ENCODE measurements at regions not wholly inside any gene's neighbourhood (a gene's known extent, or its start where the extent isn't known, plus 50 kb on each side); places are given as distances from the start of the nearest gene placed in this dataset.

DNA sequence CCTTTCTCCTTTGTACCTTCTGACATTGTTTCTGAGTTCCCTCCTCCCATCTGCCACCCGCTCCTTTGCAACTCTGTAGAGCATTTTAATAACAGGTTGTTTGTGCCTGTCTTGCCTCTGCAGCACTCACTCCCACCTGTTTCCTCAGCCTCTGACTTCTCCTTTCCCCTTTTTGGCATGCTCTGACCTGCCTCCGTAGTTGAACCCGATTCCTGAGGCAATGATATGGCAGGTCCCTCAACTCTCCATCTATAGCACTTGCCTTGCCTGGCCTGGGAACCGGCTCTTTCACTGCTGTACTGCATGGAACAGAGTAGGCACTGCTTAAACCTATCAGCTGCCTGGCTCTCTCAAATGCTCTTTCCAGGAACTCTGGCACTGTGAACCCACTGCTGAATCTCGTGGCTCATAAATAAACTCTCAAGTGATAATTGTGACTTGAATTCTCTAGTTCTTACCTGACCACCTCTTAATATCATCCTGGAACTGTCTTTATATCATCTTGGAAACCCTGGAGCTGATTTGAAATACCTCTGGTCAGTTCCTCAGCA, 50.3 kb downstream of the UTRN start:
- no peak overlapping the region for H2AFZ ChIP-seq (ENCODE audit: low read length)
- H4K20me1 ChIP-seq (ENCODE audit: insufficient read depth, low read length): no peaks in the 10 kb centered on the region
- H3K79me2 ChIP-seq (ENCODE audit: insufficient read depth, low read length): no peaks in the 10 kb centered on the region
- no peaks in the 10 kb centered on the region for H3K36me3 ChIP-seq (ENCODE audit: insufficient read depth, low read length)
- no peak overlapping the region for H3K4me3 ChIP-seq (ENCODE audit: low read depth, low read length, poor library complexity, severe bottlenecking)
- H3K4me2 ChIP-seq (ENCODE audit: low read length): peak overlapping the region; percentile 9; the same call in 1 of the 2 replicates
- H3K4me1 ChIP-seq (ENCODE audit: insufficient read depth, low read length, severe bottlenecking): peaks cover 25% of the 10 kb centered on the region
- no peak overlapping the region for H3K9ac ChIP-seq (ENCODE audit: low read length)
- no peak overlapping the region for H3K27ac ChIP-seq (ENCODE audit: low read depth, low read length, poor library complexity, severe bottlenecking)
- no peaks in the 10 kb centered on the region for H3K27me3 ChIP-seq (ENCODE audit: insufficient read depth, low read length)
- H3K9me2 ChIP-seq (ENCODE audit: low read depth, low read length): no peaks in the 10 kb centered on the region
- H3K9me3 ChIP-seq (ENCODE audit: low read length): no peaks in the 10 kb centered on the region
- no peaks in the 10 kb centered on the region for H3F3A ChIP-seq (ENCODE audit: insufficient read depth, low read length)
- no peak for TF ChIP-seq EZH2 (IDR thresholded peaks at IDR 0.05; ENCODE audit: borderline replicate concordance, low read length)
- TF ChIP-seq, protein P1, sequence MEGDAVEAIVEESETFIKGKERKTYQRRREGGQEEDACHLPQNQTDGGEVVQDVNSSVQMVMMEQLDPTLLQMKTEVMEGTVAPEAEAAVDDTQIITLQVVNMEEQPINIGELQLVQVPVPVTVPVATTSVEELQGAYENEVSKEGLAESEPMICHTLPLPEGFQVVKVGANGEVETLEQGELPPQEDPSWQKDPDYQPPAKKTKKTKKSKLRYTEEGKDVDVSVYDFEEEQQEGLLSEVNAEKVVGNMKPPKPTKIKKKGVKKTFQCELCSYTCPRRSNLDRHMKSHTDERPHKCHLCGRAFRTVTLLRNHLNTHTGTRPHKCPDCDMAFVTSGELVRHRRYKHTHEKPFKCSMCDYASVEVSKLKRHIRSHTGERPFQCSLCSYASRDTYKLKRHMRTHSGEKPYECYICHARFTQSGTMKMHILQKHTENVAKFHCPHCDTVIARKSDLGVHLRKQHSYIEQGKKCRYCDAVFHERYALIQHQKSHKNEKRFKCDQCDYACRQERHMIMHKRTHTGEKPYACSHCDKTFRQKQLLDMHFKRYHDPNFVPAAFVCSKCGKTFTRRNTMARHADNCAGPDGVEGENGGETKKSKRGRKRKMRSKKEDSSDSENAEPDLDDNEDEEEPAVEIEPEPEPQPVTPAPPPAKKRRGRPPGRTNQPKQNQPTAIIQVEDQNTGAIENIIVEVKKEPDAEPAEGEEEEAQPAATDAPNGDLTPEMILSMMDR (IDR thresholded peaks at IDR 0.05; ENCODE audit: low read length): no peak

DNA sequence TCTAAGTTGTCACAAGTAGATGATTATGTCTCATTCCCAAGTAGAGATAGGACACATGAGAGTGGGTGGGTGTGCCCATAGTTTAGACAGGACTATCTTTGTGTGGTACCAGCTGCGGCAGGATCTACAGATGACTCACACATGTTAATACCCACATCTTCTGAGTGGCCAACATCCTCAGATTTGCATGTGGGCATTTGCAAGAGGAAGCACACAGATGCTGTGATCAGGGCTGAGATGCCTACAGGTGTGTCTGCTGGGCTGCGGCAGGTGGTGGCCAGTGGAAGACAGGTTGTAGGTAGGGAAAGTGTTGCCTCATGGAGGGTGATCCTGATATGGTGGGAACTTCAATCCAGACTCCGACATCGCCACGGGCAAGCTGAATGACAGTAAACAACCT, 50.8 kb downstream of the UTRN start:
- no peak for TF ChIP-seq EZH2 (IDR thresholded peaks at IDR 0.05; ENCODE audit: borderline replicate concordance, low read length)
- Histone ChIP-seq H3K27me3 (ENCODE audit: insufficient read depth, low read length) (no peaks in the 10 kb centered on the region), H3K9ac (ENCODE audit: low read length) (no peak overlapping the region), H2AFZ (ENCODE audit: low read length) (no peak overlapping the region), H3K79me2 (ENCODE audit: insufficient read depth, low read length) (no peaks in the 10 kb centered on the region), H3K9me2 (ENCODE audit: low read depth, low read length) (no peaks in the 10 kb centered on the region), H3F3A (ENCODE audit: insufficient read depth, low read length) (no peaks in the 10 kb centered on the region), H3K4me1 (ENCODE audit: insufficient read depth, low read length, severe bottlenecking) (peaks cover 25% of the 10 kb centered on the region), H4K20me1 (ENCODE audit: insufficient read depth, low read length) (no peaks in the 10 kb centered on the region), H3K4me3 (ENCODE audit: low read depth, low read length, poor library complexity, severe bottlenecking) (no peak overlapping the region), H3K4me2 (ENCODE audit: low read length) (peak overlapping the region; percentile 9; the same call in 1 of the 2 replicates), H3K27ac (ENCODE audit: low read depth, low read length, poor library complexity, severe bottlenecking) (no peak overlapping the region), H3K9me3 (ENCODE audit: low read length) (no peaks in the 10 kb centered on the region), H3K36me3 (ENCODE audit: insufficient read depth, low read length) (no peaks in the 10 kb centered on the region)

GRCh38 chr6:144336900-144337299, 51.8 kb downstream of the UTRN start:
- H3K4me1 ChIP-seq (ENCODE audit: insufficient read depth, low read length, severe bottlenecking): peaks cover 25% of the 10 kb centered on the region
- H3K9ac ChIP-seq (ENCODE audit: low read length): no peak overlapping the region
- H2AFZ ChIP-seq (ENCODE audit: low read length): no peak overlapping the region
- H3K9me3 ChIP-seq (ENCODE audit: low read length): no peaks in the 10 kb centered on the region
- H3K4me3 ChIP-seq (ENCODE audit: low read depth, low read length, poor library complexity, severe bottlenecking): no peak overlapping the region
- H3K79me2 ChIP-seq (ENCODE audit: insufficient read depth, low read length): no peaks in the 10 kb centered on the region
- no peak overlapping the region for H3K27ac ChIP-seq (ENCODE audit: low read depth, low read length, poor library complexity, severe bottlenecking)
- H3K27me3 ChIP-seq (ENCODE audit: insufficient read depth, low read length): no peaks in the 10 kb centered on the region
- no peak for TF ChIP-seq EZH2 (IDR thresholded peaks at IDR 0.05; ENCODE audit: borderline replicate concordance, low read length)
- TF ChIP-seq, protein P1 (IDR thresholded peaks at IDR 0.05; ENCODE audit: low read length): no peak
- no peak overlapping the region for H3K4me2 ChIP-seq (ENCODE audit: low read length)
- no peaks in the 10 kb centered on the region for H3F3A ChIP-seq (ENCODE audit: insufficient read depth, low read length)
- no peaks in the 10 kb centered on the region for H3K9me2 ChIP-seq (ENCODE audit: low read depth, low read length)
- no peaks in the 10 kb centered on the region for H3K36me3 ChIP-seq (ENCODE audit: insufficient read depth, low read length)
- no peaks in the 10 kb centered on the region for H4K20me1 ChIP-seq (ENCODE audit: insufficient read depth, low read length)

GRCh38 chr6:144338474-144338873, 53.3 kb downstream of the UTRN start:
- H3K4me1 ChIP-seq (ENCODE audit: insufficient read depth, low read length, severe bottlenecking): peaks cover 29% of the 10 kb centered on the region

More at GRCh38 chr6:144338474-144338873, 53.3 kb downstream of the UTRN start:
- no peak for TF ChIP-seq EZH2 (IDR thresholded peaks at IDR 0.05; ENCODE audit: borderline replicate concordance, low read length)
- TF ChIP-seq, protein P1 (IDR thresholded peaks at IDR 0.05; ENCODE audit: low read length): no peak
- Histone ChIP-seq H3K9me3 (ENCODE audit: low read length) (no peaks in the 10 kb centered on the region), H3K27ac (ENCODE audit: low read depth, low read length, poor library complexity, severe bottlenecking) (no peak overlapping the region), H2AFZ (ENCODE audit: low read length) (no peak overlapping the region), H3K9ac (ENCODE audit: low read length) (no peak overlapping the region), H3K36me3 (ENCODE audit: insufficient read depth, low read length) (no peaks in the 10 kb centered on the region), H3K27me3 (ENCODE audit: insufficient read depth, low read length) (no peaks in the 10 kb centered on the region), H3K9me2 (ENCODE audit: low read depth, low read length) (no peaks in the 10 kb centered on the region), H3F3A (ENCODE audit: insufficient read depth, low read length) (no peaks in the 10 kb centered on the region), H3K79me2 (ENCODE audit: insufficient read depth, low read length) (no peaks in the 10 kb centered on the region), H3K4me2 (ENCODE audit: low read length) (no peak overlapping the region), H3K4me3 (ENCODE audit: low read depth, low read length, poor library complexity, severe bottlenecking) (no peak overlapping the region), H4K20me1 (ENCODE audit: insufficient read depth, low read length) (no peaks in the 10 kb centered on the region)

All from OCI-LY1 (cell line).